Neural cell (in vitro differentiated cells): ENCODE measurements at regions not wholly inside any gene's neighbourhood (a gene's known extent, or its start where the extent isn't known, plus 50 kb on each side); places are given as distances from the start of the nearest gene placed in this dataset.

Experiments used
- H2AFZ ChIP-seq: fragments of 200-600, 300-800 bp; sonication (generic), shearing (Covaris generic); 2 replicates; pipeline ENCODE4 v1.6.0; 2014; ENCODE audit warnings: low read depth, mild to moderate bottlenecking, antibody characterized with exemption, low read length, moderate library complexity
- H3F3A ChIP-seq: fragments of 200-600 bp; shearing (Covaris generic); 2 replicates; pipeline ENCODE4 v1.6.1; 2016; ENCODE audit warnings: mild to moderate bottlenecking, moderate library complexity, mixed read lengths, antibody characterized with exemption, low read length; ENCODE audit not compliant: insufficient read depth, poor library complexity, severe bottlenecking
- H3K27ac ChIP-seq: fragments of 200-600, 300-800 bp; sonication (generic), shearing (Covaris generic); 2 replicates; pipeline ENCODE4 v1.5.1; 2014; ENCODE audit warnings: mild to moderate bottlenecking, low read length, moderate library complexity
- H3K27me3 ChIP-seq: fragments of 300-800, 200-600 bp; sonication (generic), shearing (Covaris generic); 2 replicates; pipeline ENCODE4 v1.6.0; 2014; ENCODE audit warnings: mild to moderate bottlenecking, low read depth, low read length, moderate library complexity; ENCODE audit not compliant: insufficient read depth
- H3K36me3 ChIP-seq: fragments of 300-800, 200-600 bp; sonication (generic), shearing (Covaris generic); 2 replicates; pipeline ENCODE4 v1.5.1; 2014; ENCODE audit warnings: mild to moderate bottlenecking, antibody characterized with exemption, low read length, moderate library complexity; ENCODE audit not compliant: insufficient read depth
- H3K4me2 ChIP-seq: fragments of 300-800, 200-600 bp; sonication (generic), shearing (Covaris generic); 2 replicates; pipeline ENCODE4 v1.6.0; 2014; ENCODE audit warnings: mild to moderate bottlenecking, low read length
- H3K4me3 ChIP-seq: fragments of 300-800, 200-600 bp; sonication (generic), shearing (Covaris generic); 2 replicates; pipeline ENCODE4 v1.5.1; 2014; ENCODE audit warnings: mild to moderate bottlenecking, low read length, moderate library complexity
- H3K79me2 ChIP-seq: fragments of 200-600 bp; shearing (Covaris generic); replicated peaks from 2 replicates; pipeline ENCODE4 v1.6.0; 2014; ENCODE audit warnings: mild to moderate bottlenecking, low read length, moderate library complexity; ENCODE audit not compliant: insufficient read depth
- H3K9ac ChIP-seq: fragments of 300-800, 200-600 bp; sonication (generic), shearing (Covaris generic); 2 replicates; pipeline ENCODE4 v1.6.1; 2016; ENCODE audit warnings: mild to moderate bottlenecking, low read length, mixed read lengths
- H3K9me2 ChIP-seq: fragments of 200-600 bp; shearing (Covaris generic); 2 replicates; pipeline ENCODE4 v1.6.1; 2016; ENCODE audit warnings: mild to moderate bottlenecking, low read length, mixed read lengths; ENCODE audit not compliant: insufficient read depth
- H3K9me3 ChIP-seq: fragments of 200-600, 300-800 bp; sonication (generic), shearing (Covaris generic); 2 replicates; pipeline ENCODE4 v1.6.1; 2016; ENCODE audit warnings: mild to moderate bottlenecking, mixed run types, low read length, moderate library complexity, mixed read lengths
- H4K20me1 ChIP-seq: fragments of 200-600 bp; shearing (Covaris generic); 2 replicates; pipeline ENCODE4 v1.6.1; 2016; ENCODE audit warnings: mild to moderate bottlenecking, mixed run types; ENCODE audit not compliant: insufficient read depth
- CTCF ChIP-seq: fragments of 450-650 bp; IDR thresholded peaks from 2 replicates; pipeline ENCODE4 v1.5.1; 2014; ENCODE audit warnings: antibody characterized with exemption, mild to moderate bottlenecking, moderate library complexity; ENCODE audit not compliant: poor library complexity, severe bottlenecking
- EP300 ChIP-seq: fragments of 450-650 bp; conservative IDR thresholded peaks from 2 replicates; pipeline ENCODE4 v1.6.1; 2014; ENCODE audit warnings: antibody characterized with exemption, mild to moderate bottlenecking, moderate library complexity; ENCODE audit not compliant: poor library complexity, severe bottlenecking
- EZH2 ChIP-seq: fragments of 200-600, 300-800 bp; shearing (Covaris generic), sonication (generic); IDR thresholded peaks from 2 replicates; pipeline ENCODE4 v1.6.1; 2014; ENCODE audit warnings: antibody characterized with exemption, low read length, borderline replicate concordance, mild to moderate bottlenecking; ENCODE audit not compliant: insufficient read depth, poor library complexity, severe bottlenecking
- MXI1 ChIP-seq: fragments of 450-650 bp; conservative IDR thresholded peaks from 2 replicates; pipeline ENCODE4 v1.6.1; 2014; ENCODE audit warnings: antibody characterized with exemption, mild to moderate bottlenecking; ENCODE audit not compliant: poor library complexity, severe bottlenecking
- POLR2AphosphoS5 ChIP-seq: IDR thresholded peaks from 2 replicates; pipeline ENCODE4 v1.6.1; 2012
- RAD21 ChIP-seq: fragments of 450-650 bp; conservative IDR thresholded peaks from 2 replicates; pipeline ENCODE4 v1.6.1; 2014; ENCODE audit warnings: antibody characterized with exemption, mild to moderate bottlenecking, moderate library complexity
- REST ChIP-seq: IDR thresholded peaks from 2 replicates; pipeline ENCODE4 v1.6.1; 2012; ENCODE audit warnings: borderline replicate concordance
- SMC3 ChIP-seq: fragments of 450-650 bp; conservative IDR thresholded peaks from 2 replicates; pipeline ENCODE4 v1.6.1; 2014; ENCODE audit warnings: antibody characterized with exemption, mild to moderate bottlenecking, moderate library complexity; ENCODE audit not compliant: poor library complexity
- TAF1 ChIP-seq: IDR thresholded peaks from 2 replicates; pipeline ENCODE4 v1.6.1; 2012; ENCODE audit warnings: low read depth

GRCh38 chr4:100278567-100278966, 88.3 kb upstream of the DDIT4L start:
- H3K9ac ChIP-seq = no peak overlapping the region
- no peak overlapping the region for H3K4me2 ChIP-seq
- no peaks in the 10 kb centered on the region for H3K9me3 ChIP-seq
- H4K20me1 ChIP-seq = no peaks in the 10 kb centered on the region
- H2AFZ ChIP-seq = no peak overlapping the region
- H3F3A ChIP-seq = no peaks in the 10 kb centered on the region
- H3K27me3 ChIP-seq = no peaks in the 10 kb centered on the region
- H3K36me3 ChIP-seq = no peaks in the 10 kb centered on the region
- H3K4me3 ChIP-seq = no peak overlapping the region
- TF ChIP-seq REST = no peak
- no peak for TF ChIP-seq MXI1
- TF ChIP-seq EZH2 = no peak
- no peak for TF ChIP-seq TAF1
- TF ChIP-seq RAD21 = no peak
- TF ChIP-seq POLR2AphosphoS5 = no peak
- TF ChIP-seq CTCF = no peak
- TF ChIP-seq EP300 = no peak
- no peak for TF ChIP-seq SMC3
- H3K27ac ChIP-seq = no peak overlapping the region
- H3K9me2 ChIP-seq = no peaks in the 10 kb centered on the region
- H3K79me2 ChIP-seq = no peaks in the 10 kb centered on the region

- H3K4me2 ChIP-seq = no peak overlapping the region
- H3K27ac ChIP-seq = no peak overlapping the region
- H3K9me2 ChIP-seq = no peaks in the 10 kb centered on the region
- no peak for TF ChIP-seq MXI1
- no peak for TF ChIP-seq EZH2
- TF ChIP-seq CTCF = no peak
- no peak for TF ChIP-seq SMC3
- TF ChIP-seq POLR2AphosphoS5 = no peak
- no peak for TF ChIP-seq EP300
- TF ChIP-seq REST = no peak
- no peak for TF ChIP-seq RAD21
- TF ChIP-seq TAF1 = no peak
- H3K36me3 ChIP-seq = no peaks in the 10 kb centered on the region
- no peaks in the 10 kb centered on the region for H3F3A ChIP-seq
- H3K4me3 ChIP-seq = no peak overlapping the region
- no peaks in the 10 kb centered on the region for H4K20me1 ChIP-seq
- H3K9ac ChIP-seq = no peak overlapping the region
- no peaks in the 10 kb centered on the region for H3K79me2 ChIP-seq
- H3K9me3 ChIP-seq = no peaks in the 10 kb centered on the region
- no peaks in the 10 kb centered on the region for H3K27me3 ChIP-seq
- H2AFZ ChIP-seq = no peak overlapping the region
Measured at GRCh38 chr4:100269446-100269845, 79.2 kb upstream of the DDIT4L start.
